Parathyroid adenoma (tissue), 2 donors: ENCODE measurements at regions not wholly inside any gene's neighbourhood (a gene's known extent, or its start where the extent isn't known, plus 50 kb on each side); places are given as distances from the start of the nearest gene placed in this dataset.

Source experiments
- H2AFZ ChIP-seq: fragments of 300-600 bp; sonication (generic); one replicate; pipeline ENCODE4 v1.7.0; 2017; ENCODE audit warnings: antibody characterized with exemption, mild to moderate bottlenecking
- H3K27ac ChIP-seq: fragments of 300-600 bp; sonication (generic); one replicate; pipeline ENCODE4 v1.7.0; 2017
- H3K27me3 ChIP-seq: fragments of 300-600 bp; sonication (generic); one replicate; pipeline ENCODE4 v1.7.0; 2017; ENCODE audit warnings: low read length; ENCODE audit not compliant: control insufficient read depth, insufficient read depth
- H3K36me3 ChIP-seq: fragments of 300-600 bp; sonication (generic); one replicate; pipeline ENCODE4 v1.7.0; 2017; ENCODE audit warnings: low read length; ENCODE audit not compliant: control insufficient read depth, insufficient read depth
- H3K4me1 ChIP-seq: fragments of 300-600 bp; sonication (generic); one replicate; pipeline ENCODE4 v1.7.0; 2017; ENCODE audit warnings: control low read depth
- H3K4me2 ChIP-seq: fragments of 300-600 bp; sonication (generic); one replicate; pipeline ENCODE4 v1.7.0; 2017; ENCODE audit warnings: low read length
- H3K4me3 ChIP-seq: fragments of 300-600 bp; sonication (generic); one replicate; pipeline ENCODE4 v1.7.0; 2017; ENCODE audit warnings: low read depth, low read length
- H3K79me2 ChIP-seq: fragments of 300-600 bp; sonication (generic); one replicate; pipeline ENCODE4 v1.7.0; 2017; ENCODE audit warnings: control low read depth
- H3K9ac ChIP-seq: fragments of 300-600 bp; sonication (generic); one replicate; pipeline ENCODE4 v1.7.0; 2017; ENCODE audit warnings: mild to moderate bottlenecking
- H3K9me3 ChIP-seq: fragments of 300-600 bp; sonication (generic); one replicate; pipeline ENCODE4 v1.7.0; 2017; ENCODE audit warnings: low read length; ENCODE audit not compliant: control insufficient read depth
- CTCF ChIP-seq: fragments of 300-600 bp; sonication (generic); IDR thresholded peaks from one replicate; pipeline ENCODE4 v1.7.0; 2017; ENCODE audit warnings: antibody characterized with exemption, mild to moderate bottlenecking
- donor health status: primary hyperparathyroidism.

GRCh38 chr20:1845163-1845523, 50.1 kb upstream of the SIRPA start:
- H3K27me3 ChIP-seq, result no peaks in the 10 kb centered on the region
- H3K36me3 ChIP-seq, result no peaks in the 10 kb centered on the region
- no peak for TF ChIP-seq CTCF
- no peak overlapping the region for H3K4me2 ChIP-seq
- H2AFZ ChIP-seq, result no peak overlapping the region
- no peaks in the 10 kb centered on the region for H3K9me3 ChIP-seq
- H3K4me3 ChIP-seq, result no peak overlapping the region
- H3K9ac ChIP-seq, result no peak overlapping the region
- H3K4me1 ChIP-seq, result no peaks in the 10 kb centered on the region
- no peaks in the 10 kb centered on the region for H3K79me2 ChIP-seq
- no peak overlapping the region for H3K27ac ChIP-seq

- H2AFZ ChIP-seq, result no peak overlapping the region
- no peak overlapping the region for H3K27ac ChIP-seq
- no peaks in the 10 kb centered on the region for H3K4me1 ChIP-seq
- no peaks in the 10 kb centered on the region for H3K27me3 ChIP-seq
- H3K9me3 ChIP-seq, result no peaks in the 10 kb centered on the region
- no peak overlapping the region for H3K9ac ChIP-seq
- TF ChIP-seq CTCF, result no peak
- no peak overlapping the region for H3K4me3 ChIP-seq
- no peaks in the 10 kb centered on the region for H3K36me3 ChIP-seq
- H3K4me2 ChIP-seq, result no peak overlapping the region
- no peaks in the 10 kb centered on the region for H3K79me2 ChIP-seq
These were observed 50.7 kb upstream of the SIRPA start for GRCh38 chr20:1844325-1845162.

- H3K4me2 ChIP-seq, result no peak overlapping the region
- no peaks in the 10 kb centered on the region for H3K36me3 ChIP-seq
- H2AFZ ChIP-seq, result no peak overlapping the region
- no peaks in the 10 kb centered on the region for H3K4me1 ChIP-seq
- H3K79me2 ChIP-seq, result no peaks in the 10 kb centered on the region
- no peak overlapping the region for H3K9ac ChIP-seq
- no peaks in the 10 kb centered on the region for H3K27me3 ChIP-seq
- no peak for TF ChIP-seq CTCF
- no peak overlapping the region for H3K4me3 ChIP-seq
- no peaks in the 10 kb centered on the region for H3K9me3 ChIP-seq
- H3K27ac ChIP-seq, result no peak overlapping the region
These were observed 52.9 kb upstream of the SIRPA start for GRCh38 chr20:1842281-1842680.

- Histone ChIP-seq H3K4me1 (no peaks in the 10 kb centered on the region), H3K4me2 (no peak overlapping the region), H3K9ac (no peak overlapping the region), H3K27ac (no peak overlapping the region), H3K27me3 (no peaks in the 10 kb centered on the region), H3K36me3 (no peaks in the 10 kb centered on the region), H3K9me3 (no peaks in the 10 kb centered on the region), H3K4me3 (no peak overlapping the region), H3K79me2 (no peaks in the 10 kb centered on the region), H2AFZ (no peak overlapping the region)
- no peak for TF ChIP-seq CTCF
These were observed 53.6 kb upstream of the SIRPA start for GRCh38 chr20:1841554-1842140.
